ENCODE measurements at regions not wholly inside any gene's neighbourhood (a gene's known extent, or its start where the extent isn't known, plus 50 kb on each side); places are given as distances from the start of the nearest gene placed in this dataset.

DNA sequence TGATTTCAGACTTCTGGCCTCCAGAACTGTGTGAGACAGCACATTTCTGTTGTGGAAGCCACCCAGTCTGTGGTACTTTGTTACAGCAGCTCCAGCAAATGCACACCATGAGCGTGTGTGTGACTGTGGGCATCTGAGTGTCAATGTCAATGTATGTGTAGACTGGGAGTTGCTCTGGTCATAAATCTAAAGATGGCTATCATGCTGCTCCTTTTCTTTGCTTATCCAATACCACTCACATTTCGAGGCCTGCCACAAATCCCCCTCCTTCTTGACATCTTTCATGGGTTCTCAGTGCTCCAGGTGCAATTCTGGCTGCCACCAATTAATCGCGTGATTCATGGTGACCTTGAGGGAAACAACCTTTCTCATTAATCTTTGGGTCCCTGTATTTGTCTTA is 141.2 kb downstream of the RWDD3 start:
- TF ChIP-seq, protein P1, sequence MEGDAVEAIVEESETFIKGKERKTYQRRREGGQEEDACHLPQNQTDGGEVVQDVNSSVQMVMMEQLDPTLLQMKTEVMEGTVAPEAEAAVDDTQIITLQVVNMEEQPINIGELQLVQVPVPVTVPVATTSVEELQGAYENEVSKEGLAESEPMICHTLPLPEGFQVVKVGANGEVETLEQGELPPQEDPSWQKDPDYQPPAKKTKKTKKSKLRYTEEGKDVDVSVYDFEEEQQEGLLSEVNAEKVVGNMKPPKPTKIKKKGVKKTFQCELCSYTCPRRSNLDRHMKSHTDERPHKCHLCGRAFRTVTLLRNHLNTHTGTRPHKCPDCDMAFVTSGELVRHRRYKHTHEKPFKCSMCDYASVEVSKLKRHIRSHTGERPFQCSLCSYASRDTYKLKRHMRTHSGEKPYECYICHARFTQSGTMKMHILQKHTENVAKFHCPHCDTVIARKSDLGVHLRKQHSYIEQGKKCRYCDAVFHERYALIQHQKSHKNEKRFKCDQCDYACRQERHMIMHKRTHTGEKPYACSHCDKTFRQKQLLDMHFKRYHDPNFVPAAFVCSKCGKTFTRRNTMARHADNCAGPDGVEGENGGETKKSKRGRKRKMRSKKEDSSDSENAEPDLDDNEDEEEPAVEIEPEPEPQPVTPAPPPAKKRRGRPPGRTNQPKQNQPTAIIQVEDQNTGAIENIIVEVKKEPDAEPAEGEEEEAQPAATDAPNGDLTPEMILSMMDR (conservative IDR thresholded peaks at IDR 0.05), result no peak
- no peak for TF ChIP-seq EZH2 (IDR thresholded peaks at IDR 0.05; ENCODE audit: low read depth)

Data from PC-9 (cell line).